GM12875 (cell line): ENCODE measurements at regions not wholly inside any gene's neighbourhood (a gene's known extent, or its start where the extent isn't known, plus 50 kb on each side); places are given as distances from the start of the nearest gene placed in this dataset.

Source experiments
- H3K4me3 ChIP-seq: one replicate; pipeline ENCODE4 v1.5.1; 2011; ENCODE audit warnings: low read depth, low read length, control low read depth
- TF ChIP-seq, protein P1 (sequence below): IDR thresholded peaks from 2 replicates; pipeline ENCODE4 v1.5.1; 2011; ENCODE audit warnings: low read depth, mild to moderate bottlenecking, control low read depth, inconsistent platforms, low read length, moderate library complexity, borderline replicate concordance; ENCODE audit not compliant: insufficient read depth

DNA sequence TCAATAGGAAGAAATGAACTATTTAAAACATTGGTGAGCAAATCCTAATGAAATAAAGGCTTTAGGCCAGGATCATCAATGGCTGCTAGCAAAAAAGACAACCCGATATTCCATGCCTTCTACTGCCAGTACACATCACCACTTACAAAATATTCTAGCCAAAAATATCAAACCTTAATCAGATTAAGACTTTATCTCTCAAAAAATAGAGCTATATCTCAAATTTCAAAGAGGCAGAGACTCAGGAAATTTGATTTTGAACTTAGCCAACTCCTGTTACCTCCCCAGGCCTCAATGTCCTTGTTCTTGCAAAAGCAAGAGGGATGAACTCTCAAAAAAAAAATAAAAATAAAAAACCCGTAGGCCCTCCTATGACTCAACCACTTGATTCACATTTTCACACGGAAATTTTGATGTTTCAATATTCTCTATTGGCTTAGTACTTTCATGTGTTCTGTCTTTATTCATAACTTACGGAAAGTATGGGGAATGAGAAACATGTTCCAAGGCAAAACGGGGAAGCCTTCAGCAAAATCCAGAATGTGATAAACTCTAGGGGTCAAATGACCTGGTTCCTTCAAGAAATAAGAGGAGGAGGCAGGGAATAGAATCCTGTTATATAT is 273.3 kb upstream of the ZPLD1 start:
- H3K4me3 ChIP-seq = no peak overlapping the region
- TF ChIP-seq, protein P1, sequence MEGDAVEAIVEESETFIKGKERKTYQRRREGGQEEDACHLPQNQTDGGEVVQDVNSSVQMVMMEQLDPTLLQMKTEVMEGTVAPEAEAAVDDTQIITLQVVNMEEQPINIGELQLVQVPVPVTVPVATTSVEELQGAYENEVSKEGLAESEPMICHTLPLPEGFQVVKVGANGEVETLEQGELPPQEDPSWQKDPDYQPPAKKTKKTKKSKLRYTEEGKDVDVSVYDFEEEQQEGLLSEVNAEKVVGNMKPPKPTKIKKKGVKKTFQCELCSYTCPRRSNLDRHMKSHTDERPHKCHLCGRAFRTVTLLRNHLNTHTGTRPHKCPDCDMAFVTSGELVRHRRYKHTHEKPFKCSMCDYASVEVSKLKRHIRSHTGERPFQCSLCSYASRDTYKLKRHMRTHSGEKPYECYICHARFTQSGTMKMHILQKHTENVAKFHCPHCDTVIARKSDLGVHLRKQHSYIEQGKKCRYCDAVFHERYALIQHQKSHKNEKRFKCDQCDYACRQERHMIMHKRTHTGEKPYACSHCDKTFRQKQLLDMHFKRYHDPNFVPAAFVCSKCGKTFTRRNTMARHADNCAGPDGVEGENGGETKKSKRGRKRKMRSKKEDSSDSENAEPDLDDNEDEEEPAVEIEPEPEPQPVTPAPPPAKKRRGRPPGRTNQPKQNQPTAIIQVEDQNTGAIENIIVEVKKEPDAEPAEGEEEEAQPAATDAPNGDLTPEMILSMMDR = no peak

DNA sequence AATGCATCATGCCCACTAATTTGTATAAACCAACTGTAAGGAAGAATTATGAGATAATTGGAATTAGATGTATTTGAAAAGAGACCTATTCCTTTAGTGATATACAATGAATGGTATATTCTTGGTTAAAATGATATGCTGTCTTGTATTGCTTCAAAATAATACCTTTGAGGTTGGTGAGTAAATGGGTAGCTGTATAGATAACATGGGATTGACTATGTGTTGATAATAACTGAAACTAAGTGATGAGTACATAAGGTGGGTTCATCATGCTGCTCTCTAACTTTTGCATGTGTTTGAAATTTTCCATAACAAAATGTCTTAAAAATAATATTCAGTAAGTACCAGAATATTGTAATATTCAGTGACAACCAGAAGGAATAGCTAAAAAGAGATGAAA is 272.6 kb upstream of the ZPLD1 start:
- no peak overlapping the region for H3K4me3 ChIP-seq
- TF ChIP-seq, protein P1 = no peak

DNA sequence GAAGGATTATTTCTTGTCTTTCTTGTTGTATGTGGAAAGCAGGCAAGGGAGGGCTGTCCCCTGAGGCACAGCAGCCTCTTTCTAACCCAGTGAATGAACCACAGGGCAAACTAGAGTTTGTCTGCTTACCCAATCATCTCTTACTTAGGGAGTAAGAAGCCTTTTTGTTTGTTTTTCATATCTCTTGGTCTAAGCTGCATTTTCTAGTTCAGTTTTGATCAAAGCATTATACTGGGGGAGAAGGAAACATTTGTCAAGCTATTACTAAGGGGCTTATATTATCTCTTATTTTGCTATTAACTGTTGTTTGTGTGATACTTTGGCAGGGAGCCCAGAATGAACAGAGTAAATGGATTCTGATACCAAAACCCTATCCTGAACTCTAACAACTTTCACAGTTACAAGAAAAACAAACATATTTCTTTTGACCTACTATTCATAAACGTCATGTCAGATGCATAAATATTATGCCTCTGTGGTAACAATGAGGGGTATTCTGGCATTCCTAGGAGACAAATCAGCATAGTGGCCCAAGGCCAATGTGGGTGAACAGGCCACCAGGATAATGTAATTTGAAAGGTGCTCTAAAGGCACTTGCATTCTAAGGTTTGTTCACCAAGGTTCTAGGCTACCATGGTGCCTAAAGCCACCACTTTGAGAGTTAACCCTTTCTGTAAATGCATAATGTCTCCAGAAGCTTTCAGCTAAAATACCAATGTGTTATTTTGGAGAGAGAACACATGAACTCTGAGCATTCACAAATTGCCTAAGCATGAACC is 271.6 kb upstream of the ZPLD1 start:
- TF ChIP-seq, protein P1 = no peak
- no peak overlapping the region for H3K4me3 ChIP-seq

DNA sequence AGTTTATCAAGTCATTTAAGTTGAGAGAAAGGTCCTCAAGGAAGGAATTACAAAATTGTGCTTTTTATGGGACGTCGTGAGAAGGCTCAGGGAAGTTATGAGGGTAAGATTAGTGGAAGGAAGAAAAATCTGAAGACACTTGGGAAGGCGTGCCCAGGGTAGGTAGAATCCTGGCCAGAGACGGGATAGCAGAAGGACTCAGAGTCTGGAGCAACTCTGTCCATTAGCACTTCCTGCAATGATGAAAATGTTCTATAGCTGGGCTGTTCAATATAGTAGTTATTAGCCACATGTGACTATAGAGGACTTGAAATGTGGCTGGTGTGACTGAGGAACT is 271.0 kb upstream of the ZPLD1 start:
- TF ChIP-seq, protein P1 = no peak

DNA sequence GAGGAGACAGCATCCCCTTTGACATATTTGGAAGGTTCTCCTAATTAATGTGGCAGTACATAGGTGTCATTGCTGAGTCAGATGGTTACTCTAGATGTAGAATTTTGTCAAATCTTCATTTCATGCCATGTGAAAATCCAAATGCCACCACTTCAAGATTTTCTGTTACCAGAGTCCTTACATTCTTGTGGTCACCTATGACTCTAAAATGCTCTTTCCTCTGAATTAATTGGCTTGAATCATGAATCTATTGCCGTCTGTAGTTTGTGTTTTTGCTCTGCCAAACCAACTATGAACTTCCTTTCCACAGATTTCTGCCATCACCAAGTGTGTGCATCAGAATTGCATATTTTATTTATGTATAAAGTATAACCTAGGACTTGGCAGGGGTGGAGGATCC is 269.4 kb upstream of the ZPLD1 start:
- TF ChIP-seq, protein P1 = no peak
- no peak overlapping the region for H3K4me3 ChIP-seq

More for the DNA sequence above, 271.0 kb upstream of the ZPLD1 start:
- H3K4me3 ChIP-seq = no peak overlapping the region

DNA sequence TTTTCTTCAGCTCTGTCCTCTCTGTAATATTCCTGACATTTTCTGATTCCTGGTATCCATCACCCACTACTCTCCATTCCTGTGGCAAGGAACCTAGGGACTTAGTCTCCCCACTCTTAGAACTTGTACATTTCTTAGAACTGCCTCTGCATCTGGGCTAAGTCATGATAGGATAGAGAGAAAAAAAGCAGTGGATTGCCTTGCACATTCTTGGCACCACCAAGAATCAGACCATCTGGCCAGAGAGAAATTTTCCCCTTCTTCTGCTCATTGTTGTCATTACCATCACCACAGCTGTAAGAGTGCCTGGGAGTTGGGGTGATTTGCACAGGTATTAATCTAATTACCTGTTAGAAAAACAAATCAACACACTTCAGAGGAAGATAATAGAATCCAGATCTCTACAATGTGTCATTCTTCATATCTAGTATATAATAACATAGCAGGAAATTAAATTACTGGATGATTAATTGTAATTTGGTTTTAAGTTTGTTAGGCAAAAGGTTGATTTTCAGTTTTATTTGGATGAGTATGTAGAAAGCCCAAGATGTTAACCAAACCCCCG is 264.8 kb upstream of the ZPLD1 start:
- TF ChIP-seq, protein P1 = no peak
- no peak overlapping the region for H3K4me3 ChIP-seq

DNA sequence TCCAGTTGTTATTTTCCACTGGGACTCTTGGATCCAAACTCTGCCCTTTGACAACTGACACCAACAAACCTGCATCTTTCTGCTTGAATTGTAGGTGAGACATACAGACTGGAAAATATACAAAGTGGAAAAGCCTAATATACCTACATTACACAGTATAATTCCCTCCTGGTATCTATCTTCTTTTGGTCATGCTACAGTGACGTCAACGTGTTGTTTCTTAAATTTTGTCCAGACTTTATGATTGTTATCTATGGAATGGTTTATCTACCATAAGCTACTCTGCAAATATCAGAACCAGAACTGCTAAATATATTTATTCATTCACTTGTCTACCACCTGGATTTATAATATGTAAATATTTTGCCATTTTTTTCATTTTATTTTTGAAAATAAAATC is 264.3 kb upstream of the ZPLD1 start:
- no peak overlapping the region for H3K4me3 ChIP-seq
- TF ChIP-seq, protein P1 = no peak
